ENCODE measurements at regions not wholly inside any gene's neighbourhood (a gene's known extent, or its start where the extent isn't known, plus 50 kb on each side); places are given as distances from the start of the nearest gene placed in this dataset.
A peak's percentile ranks its signal among the peaks of the same experiment; 100 is the strongest.

GRCh38 chr20:4071178-4071693 lies 55.9 kb upstream of the RNF24 start:
- TF ChIP-seq, protein P1, sequence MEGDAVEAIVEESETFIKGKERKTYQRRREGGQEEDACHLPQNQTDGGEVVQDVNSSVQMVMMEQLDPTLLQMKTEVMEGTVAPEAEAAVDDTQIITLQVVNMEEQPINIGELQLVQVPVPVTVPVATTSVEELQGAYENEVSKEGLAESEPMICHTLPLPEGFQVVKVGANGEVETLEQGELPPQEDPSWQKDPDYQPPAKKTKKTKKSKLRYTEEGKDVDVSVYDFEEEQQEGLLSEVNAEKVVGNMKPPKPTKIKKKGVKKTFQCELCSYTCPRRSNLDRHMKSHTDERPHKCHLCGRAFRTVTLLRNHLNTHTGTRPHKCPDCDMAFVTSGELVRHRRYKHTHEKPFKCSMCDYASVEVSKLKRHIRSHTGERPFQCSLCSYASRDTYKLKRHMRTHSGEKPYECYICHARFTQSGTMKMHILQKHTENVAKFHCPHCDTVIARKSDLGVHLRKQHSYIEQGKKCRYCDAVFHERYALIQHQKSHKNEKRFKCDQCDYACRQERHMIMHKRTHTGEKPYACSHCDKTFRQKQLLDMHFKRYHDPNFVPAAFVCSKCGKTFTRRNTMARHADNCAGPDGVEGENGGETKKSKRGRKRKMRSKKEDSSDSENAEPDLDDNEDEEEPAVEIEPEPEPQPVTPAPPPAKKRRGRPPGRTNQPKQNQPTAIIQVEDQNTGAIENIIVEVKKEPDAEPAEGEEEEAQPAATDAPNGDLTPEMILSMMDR (IDR thresholded peaks at IDR 0.05; ENCODE audit: low read depth, low read length): no peak
- TF ChIP-seq POLR2A (IDR thresholded peaks at IDR 0.05; ENCODE audit: extremely low read depth, insufficient read length) (no peak), MYC (IDR thresholded peaks at IDR 0.05; ENCODE audit: low read depth, low read length) (no peak)
- TF ChIP-seq, protein P2, sequence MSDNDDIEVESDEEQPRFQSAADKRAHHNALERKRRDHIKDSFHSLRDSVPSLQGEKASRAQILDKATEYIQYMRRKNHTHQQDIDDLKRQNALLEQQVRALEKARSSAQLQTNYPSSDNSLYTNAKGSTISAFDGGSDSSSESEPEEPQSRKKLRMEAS (IDR thresholded peaks at IDR 0.05; ENCODE audit: low read depth, low read length): no peak
- peak; percentile 54 for DNase-seq (ENCODE audit: low read depth)
- no peak overlapping the region for H3K4me3 ChIP-seq (ENCODE audit: low read depth, low read length)

DNA sequence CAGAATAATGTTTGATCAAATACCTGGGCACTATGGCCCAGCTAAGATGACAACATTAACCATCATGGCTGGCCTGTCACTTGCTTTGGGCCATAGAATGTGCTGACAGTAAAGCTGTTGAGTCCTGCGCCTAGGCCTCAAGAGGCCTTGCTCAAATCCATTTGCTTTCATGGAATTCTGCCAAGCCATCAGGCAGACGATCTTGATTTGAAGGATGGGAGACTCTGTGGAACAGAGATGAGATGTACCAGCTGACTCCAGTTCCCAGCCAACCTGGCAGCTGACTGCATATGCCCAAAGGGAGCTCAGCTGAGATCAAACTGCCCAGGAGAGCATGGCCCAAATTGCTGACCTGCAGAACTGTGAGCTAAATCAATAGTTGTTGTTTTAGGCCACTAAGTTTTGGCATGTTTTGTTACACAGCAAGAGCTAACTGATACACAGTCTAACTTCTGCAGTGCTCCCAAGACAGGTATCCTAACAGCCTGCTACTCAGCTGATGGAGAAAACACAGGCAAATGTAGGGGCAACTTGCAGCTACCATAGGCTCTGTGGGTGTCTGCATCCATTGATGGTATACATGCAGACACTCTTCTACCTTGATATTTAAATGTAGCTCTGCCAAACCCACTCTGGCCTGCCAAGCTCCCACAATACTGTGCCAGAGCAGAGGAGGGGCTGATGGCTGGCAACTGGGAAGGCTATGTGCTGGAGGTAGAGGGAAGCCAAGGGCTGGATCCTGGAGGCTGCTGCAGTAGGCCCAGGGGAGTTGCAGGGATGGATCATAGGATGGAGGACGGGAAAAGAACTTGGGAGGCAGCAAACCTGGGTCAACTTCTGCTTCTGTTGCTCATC lies 55.2 kb upstream of the RNF24 start:
- H3K4me3 ChIP-seq (ENCODE audit: low read depth, low read length): no peak overlapping the region
- no peak for TF ChIP-seq MYC (IDR thresholded peaks at IDR 0.05; ENCODE audit: low read depth, low read length)
- TF ChIP-seq, protein P2 (IDR thresholded peaks at IDR 0.05; ENCODE audit: low read depth, low read length): no peak
- TF ChIP-seq, protein P1 (IDR thresholded peaks at IDR 0.05; ENCODE audit: low read depth, low read length): no peak
- TF ChIP-seq POLR2A (IDR thresholded peaks at IDR 0.05; ENCODE audit: extremely low read depth, insufficient read length): no peak
- DNase-seq (ENCODE audit: low read depth): no peak

DNA sequence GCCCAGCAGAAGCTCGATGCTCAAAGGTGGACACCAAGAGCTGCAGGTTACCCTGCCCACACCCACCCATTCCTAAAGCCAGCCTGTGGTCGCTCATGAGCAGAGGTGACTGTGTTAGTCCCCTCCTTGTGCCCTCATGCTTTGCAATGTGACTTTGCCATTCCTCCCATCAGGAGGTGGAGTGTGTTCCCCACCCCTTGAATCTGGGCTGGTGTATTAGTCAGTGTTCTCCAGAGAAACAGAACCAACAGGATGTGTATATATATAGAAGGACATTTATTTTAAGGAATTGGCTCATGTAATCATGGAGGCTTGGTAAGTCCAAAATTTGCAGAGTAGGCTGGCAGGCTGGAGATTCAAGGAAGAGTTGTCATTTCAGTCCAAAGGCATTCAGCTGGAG lies 54.4 kb upstream of the RNF24 start:
- no peak overlapping the region for H3K4me3 ChIP-seq (ENCODE audit: low read depth, low read length)
- no peak for DNase-seq (ENCODE audit: low read depth)
- TF ChIP-seq, protein P1 (IDR thresholded peaks at IDR 0.05; ENCODE audit: low read depth, low read length): no peak
- TF ChIP-seq, protein P2 (IDR thresholded peaks at IDR 0.05; ENCODE audit: low read depth, low read length): no peak
- TF ChIP-seq MYC (IDR thresholded peaks at IDR 0.05; ENCODE audit: low read depth, low read length) (no peak), POLR2A (IDR thresholded peaks at IDR 0.05; ENCODE audit: extremely low read depth, insufficient read length) (no peak)

- peak; percentile 55 for DNase-seq (ENCODE audit: low read depth)
- TF ChIP-seq, protein P1 (IDR thresholded peaks at IDR 0.05; ENCODE audit: low read depth, low read length): no peak
- TF ChIP-seq, protein P2 (IDR thresholded peaks at IDR 0.05; ENCODE audit: low read depth, low read length): no peak
- TF ChIP-seq MYC (IDR thresholded peaks at IDR 0.05; ENCODE audit: low read depth, low read length) (no peak), POLR2A (IDR thresholded peaks at IDR 0.05; ENCODE audit: extremely low read depth, insufficient read length) (no peak)
- no peak overlapping the region for H3K4me3 ChIP-seq (ENCODE audit: low read depth, low read length)
Observed at GRCh38 chr20:4068708-4069107, 53.4 kb upstream of the RNF24 start.

- TF ChIP-seq MYC (IDR thresholded peaks at IDR 0.05; ENCODE audit: low read depth, low read length): peak; percentile 36
- TF ChIP-seq, protein P1 (IDR thresholded peaks at IDR 0.05; ENCODE audit: low read depth, low read length): no peak
- TF ChIP-seq POLR2A (IDR thresholded peaks at IDR 0.05; ENCODE audit: extremely low read depth, insufficient read length): no peak
- TF ChIP-seq, protein P2 (IDR thresholded peaks at IDR 0.05; ENCODE audit: low read depth, low read length): peak; percentile 78
- DNase-seq (ENCODE audit: low read depth): peak; percentile 91
- H3K4me3 ChIP-seq (ENCODE audit: low read depth, low read length): no peak overlapping the region
Observed at GRCh38 chr20:4067600-4068261, 52.4 kb upstream of the RNF24 start.
